Suprapubic skin (tissue), 4 donors: ENCODE measurements at regions not wholly inside any gene's neighbourhood (a gene's known extent, or its start where the extent isn't known, plus 50 kb on each side); places are given as distances from the start of the nearest gene placed in this dataset.

Source experiments
- POLR2A ChIP-seq, 2 donors: fragments of 450-650 bp; IDR thresholded peaks; one replicate each; pipeline ENCODE4 v1.6.1; 2017; ENCODE audit warnings: antibody characterized with exemption in 2 of 2, mild to moderate bottlenecking in 2 of 2, moderate library complexity in 2 of 2
- POLR2AphosphoS5 ChIP-seq, 3 donors: sonication (generic); formaldehyde crosslinking; IDR thresholded peaks; one replicate each; pipeline ENCODE4 v1.6.1; 2017; ENCODE audit warnings: antibody characterized with exemption in 3 of 3
- TF ChIP-seq, protein P1 (sequence below), 2 donors: fragments of 200-600 bp in 1 of 2; fragments of 450-650 bp in 1 of 2; sonication (generic) in 1 of 2; IDR thresholded peaks; one replicate each; pipeline ENCODE4 v1.5.1; 2016 to 2019; ENCODE audit warnings: antibody characterized with exemption in 2 of 2, mild to moderate bottlenecking in 1 of 2, moderate library complexity in 1 of 2

DNA sequence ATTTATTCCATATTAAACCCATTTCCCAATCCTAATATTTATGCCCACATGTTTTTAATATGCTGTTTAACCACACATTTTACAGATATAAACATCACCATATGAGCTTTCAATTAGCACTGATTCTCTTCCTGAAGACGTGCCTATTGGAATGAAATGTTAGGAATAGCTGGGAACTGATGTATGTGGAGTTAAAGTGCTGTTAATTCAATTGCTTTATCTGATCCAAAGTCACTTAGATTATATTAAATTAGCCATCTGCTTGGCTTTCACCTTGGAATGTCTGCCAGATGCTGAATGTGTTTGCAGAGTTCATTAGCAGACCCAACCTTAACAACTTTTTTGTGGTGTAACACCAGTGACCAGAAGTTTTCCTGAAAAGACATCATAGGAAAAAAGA lies 942.9 kb upstream of the KLHL29 start:
- TF ChIP-seq, protein P1, sequence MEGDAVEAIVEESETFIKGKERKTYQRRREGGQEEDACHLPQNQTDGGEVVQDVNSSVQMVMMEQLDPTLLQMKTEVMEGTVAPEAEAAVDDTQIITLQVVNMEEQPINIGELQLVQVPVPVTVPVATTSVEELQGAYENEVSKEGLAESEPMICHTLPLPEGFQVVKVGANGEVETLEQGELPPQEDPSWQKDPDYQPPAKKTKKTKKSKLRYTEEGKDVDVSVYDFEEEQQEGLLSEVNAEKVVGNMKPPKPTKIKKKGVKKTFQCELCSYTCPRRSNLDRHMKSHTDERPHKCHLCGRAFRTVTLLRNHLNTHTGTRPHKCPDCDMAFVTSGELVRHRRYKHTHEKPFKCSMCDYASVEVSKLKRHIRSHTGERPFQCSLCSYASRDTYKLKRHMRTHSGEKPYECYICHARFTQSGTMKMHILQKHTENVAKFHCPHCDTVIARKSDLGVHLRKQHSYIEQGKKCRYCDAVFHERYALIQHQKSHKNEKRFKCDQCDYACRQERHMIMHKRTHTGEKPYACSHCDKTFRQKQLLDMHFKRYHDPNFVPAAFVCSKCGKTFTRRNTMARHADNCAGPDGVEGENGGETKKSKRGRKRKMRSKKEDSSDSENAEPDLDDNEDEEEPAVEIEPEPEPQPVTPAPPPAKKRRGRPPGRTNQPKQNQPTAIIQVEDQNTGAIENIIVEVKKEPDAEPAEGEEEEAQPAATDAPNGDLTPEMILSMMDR (IDR thresholded peaks at IDR 0.05) = no peak
- no peak for TF ChIP-seq POLR2AphosphoS5 (IDR thresholded peaks at IDR 0.05)
- no peak for TF ChIP-seq POLR2A (IDR thresholded peaks at IDR 0.05)
